ENCODE measurements at regions not wholly inside any gene's neighbourhood (a gene's known extent, or its start where the extent isn't known, plus 50 kb on each side); places are given as distances from the start of the nearest gene placed in this dataset.

DNA sequence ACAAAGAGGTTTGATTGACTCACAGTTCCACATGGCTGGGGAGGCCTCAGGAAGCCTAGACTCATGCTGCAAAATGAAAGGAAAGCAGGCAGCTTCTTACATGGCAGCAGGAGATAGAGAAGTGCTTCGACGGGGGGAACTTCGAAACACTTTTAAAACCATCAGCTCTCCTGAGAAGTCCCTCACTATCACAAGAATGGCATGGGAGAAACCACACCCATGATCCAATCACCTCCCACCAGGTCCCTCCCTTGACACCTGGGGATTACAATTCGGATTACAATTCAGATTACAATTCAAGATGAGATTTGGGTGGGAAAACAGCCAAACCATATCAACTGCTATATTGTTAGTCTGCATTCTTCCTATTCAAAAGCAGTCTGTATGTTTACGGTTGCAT, 322.3 kb upstream of the ISL1 start:
- H3K9me3 Mint-ChIP-seq, result peaks cover 25% of the 10 kb centered on the region
- H3K36me3 Mint-ChIP-seq (ENCODE audit: low read depth), result no peaks in the 10 kb centered on the region
- TF ChIP-seq, protein P1, sequence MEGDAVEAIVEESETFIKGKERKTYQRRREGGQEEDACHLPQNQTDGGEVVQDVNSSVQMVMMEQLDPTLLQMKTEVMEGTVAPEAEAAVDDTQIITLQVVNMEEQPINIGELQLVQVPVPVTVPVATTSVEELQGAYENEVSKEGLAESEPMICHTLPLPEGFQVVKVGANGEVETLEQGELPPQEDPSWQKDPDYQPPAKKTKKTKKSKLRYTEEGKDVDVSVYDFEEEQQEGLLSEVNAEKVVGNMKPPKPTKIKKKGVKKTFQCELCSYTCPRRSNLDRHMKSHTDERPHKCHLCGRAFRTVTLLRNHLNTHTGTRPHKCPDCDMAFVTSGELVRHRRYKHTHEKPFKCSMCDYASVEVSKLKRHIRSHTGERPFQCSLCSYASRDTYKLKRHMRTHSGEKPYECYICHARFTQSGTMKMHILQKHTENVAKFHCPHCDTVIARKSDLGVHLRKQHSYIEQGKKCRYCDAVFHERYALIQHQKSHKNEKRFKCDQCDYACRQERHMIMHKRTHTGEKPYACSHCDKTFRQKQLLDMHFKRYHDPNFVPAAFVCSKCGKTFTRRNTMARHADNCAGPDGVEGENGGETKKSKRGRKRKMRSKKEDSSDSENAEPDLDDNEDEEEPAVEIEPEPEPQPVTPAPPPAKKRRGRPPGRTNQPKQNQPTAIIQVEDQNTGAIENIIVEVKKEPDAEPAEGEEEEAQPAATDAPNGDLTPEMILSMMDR (IDR thresholded peaks at IDR 0.05; ENCODE audit: unreplicated experiment in 3 of 3), result no peak
- peaks cover 7% of the 10 kb centered on the region for H3K4me1 Mint-ChIP-seq
- no peak overlapping the region for H3K27ac Mint-ChIP-seq
- no peaks in the 10 kb centered on the region for H3K27me3 Mint-ChIP-seq (ENCODE audit: low read depth)
- H3K4me3 Mint-ChIP-seq, result no peak overlapping the region

DNA sequence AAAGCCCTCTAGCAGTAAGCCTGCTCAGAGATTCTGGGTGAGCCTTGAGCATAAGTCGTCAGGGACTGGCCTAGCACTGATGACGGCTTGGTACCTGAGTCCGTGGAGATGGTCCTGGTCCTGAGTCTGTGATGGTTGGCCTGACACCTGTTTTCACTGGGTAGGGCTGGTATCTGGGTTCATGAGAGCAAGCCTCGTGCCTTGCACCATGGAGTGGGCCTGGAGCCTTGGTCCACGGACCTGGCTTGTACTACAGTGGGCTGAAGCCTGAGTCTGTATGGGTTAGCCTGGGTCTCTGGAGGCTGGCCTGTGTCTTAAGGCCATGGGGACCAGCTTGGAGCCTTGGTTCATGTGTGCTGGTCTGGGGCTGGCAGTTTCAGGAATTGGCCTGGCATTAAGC, 310.3 kb upstream of the ISL1 start:
- Mint-ChIP-seq H3K9me3 (peaks cover 20% of the 10 kb centered on the region), H3K4me3 (no peak overlapping the region), H3K27me3 (ENCODE audit: low read depth) (peaks cover 4% of the 10 kb centered on the region), H3K27ac (no peak overlapping the region), H3K4me1 (no peaks in the 10 kb centered on the region), H3K36me3 (ENCODE audit: low read depth) (no peaks in the 10 kb centered on the region)
- TF ChIP-seq, protein P1 (IDR thresholded peaks at IDR 0.05; ENCODE audit: unreplicated experiment in 3 of 3), result no peak

DNA sequence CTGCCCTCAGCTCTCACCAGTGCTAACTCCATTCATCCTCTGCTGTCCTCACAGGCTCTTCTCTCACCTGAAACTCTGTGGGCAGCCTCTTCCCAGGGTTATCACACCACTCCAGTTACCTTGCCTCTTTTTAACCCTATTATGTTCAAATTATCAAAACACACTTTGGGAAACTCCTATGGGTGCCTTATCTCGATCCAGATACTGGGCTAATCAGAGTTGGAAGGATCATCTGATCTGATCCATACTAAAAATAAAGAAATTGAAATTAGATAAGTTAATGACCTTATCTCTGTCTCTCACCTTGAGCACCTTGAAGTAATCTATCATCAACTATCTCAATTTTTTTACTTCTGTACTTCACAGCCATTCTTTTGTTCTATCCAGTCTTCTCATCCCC, 300.5 kb upstream of the ISL1 start:
- TF ChIP-seq, protein P1 (IDR thresholded peaks at IDR 0.05; ENCODE audit: unreplicated experiment in 3 of 3), result no peak
- Mint-ChIP-seq H3K4me3 (no peak overlapping the region), H3K27me3 (ENCODE audit: low read depth) (no peaks in the 10 kb centered on the region), H3K27ac (no peak overlapping the region), H3K36me3 (ENCODE audit: low read depth) (no peaks in the 10 kb centered on the region), H3K9me3 (no peaks in the 10 kb centered on the region), H3K4me1 (no peaks in the 10 kb centered on the region)

DNA sequence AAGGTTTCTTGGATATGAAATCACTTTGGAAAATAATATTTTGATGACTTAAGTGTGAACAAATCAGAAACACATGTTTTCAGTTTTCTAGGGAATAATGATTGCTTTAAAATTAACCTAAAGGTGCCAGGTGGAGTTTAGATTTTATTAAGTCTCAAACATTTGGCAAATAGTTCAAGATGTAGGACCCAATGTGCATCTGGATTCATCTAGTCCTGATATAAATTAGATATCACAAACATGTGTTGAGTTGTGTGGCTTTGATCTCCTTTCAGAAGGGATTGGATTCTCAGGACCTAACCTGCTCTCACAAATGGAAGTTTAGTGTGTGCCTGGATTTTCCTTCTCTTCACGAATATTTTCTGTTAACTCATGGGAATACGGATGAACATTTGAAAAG, 291.4 kb upstream of the ISL1 start:
- peaks cover 2% of the 10 kb centered on the region for H3K27me3 Mint-ChIP-seq (ENCODE audit: low read depth)
- no peaks in the 10 kb centered on the region for H3K36me3 Mint-ChIP-seq (ENCODE audit: low read depth)
- no peaks in the 10 kb centered on the region for H3K9me3 Mint-ChIP-seq
- no peak overlapping the region for H3K27ac Mint-ChIP-seq
- no peak overlapping the region for H3K4me3 Mint-ChIP-seq
- no peaks in the 10 kb centered on the region for H3K4me1 Mint-ChIP-seq
- TF ChIP-seq, protein P1 (IDR thresholded peaks at IDR 0.05; ENCODE audit: unreplicated experiment in 3 of 3), result no peak

DNA sequence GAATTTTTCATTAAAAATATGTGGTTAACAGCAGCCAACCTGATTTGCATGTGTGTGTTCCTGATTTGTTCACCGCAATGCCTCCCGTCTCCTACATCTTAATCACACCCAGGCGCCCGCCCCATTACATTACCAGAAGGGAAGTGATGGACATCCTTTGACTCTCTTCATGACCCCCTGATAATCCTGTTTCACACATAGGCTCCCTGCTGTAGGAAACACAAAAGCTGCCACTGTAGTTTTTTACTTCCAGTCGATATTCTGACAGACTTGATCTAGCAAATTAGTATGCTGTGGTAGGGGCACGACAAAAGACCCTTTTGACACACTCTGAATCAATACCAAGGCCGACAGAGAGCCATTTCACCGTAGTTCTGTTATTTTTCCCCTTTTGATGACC, 287.8 kb upstream of the ISL1 start:
- H3K4me1 Mint-ChIP-seq, result no peaks in the 10 kb centered on the region
- peaks cover 4% of the 10 kb centered on the region for H3K27me3 Mint-ChIP-seq (ENCODE audit: low read depth)
- TF ChIP-seq, protein P1 (IDR thresholded peaks at IDR 0.05; ENCODE audit: unreplicated experiment in 3 of 3), result no peak
- H3K9me3 Mint-ChIP-seq, result no peaks in the 10 kb centered on the region
- H3K27ac Mint-ChIP-seq, result no peak overlapping the region
- H3K36me3 Mint-ChIP-seq (ENCODE audit: low read depth), result no peaks in the 10 kb centered on the region
- H3K4me3 Mint-ChIP-seq, result no peak overlapping the region

DNA sequence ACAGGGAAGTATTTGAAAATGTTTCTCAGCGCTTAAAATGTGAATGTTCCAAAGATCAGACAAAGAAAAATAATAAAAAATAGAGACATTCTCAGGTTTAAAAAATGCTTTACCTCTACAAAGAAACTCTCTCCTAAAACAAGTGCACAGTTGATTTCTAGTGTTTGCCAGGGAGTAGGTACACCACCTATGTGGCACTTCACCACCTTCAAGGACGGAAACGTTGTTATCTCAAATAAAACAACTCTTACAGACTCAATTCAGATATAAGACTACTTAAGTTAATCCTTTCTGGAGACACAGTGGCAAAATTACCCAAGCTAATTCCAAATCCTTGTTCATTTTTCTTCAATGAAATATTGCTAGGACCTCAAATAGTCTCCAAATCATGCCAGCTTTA, 286.4 kb upstream of the ISL1 start:
- Mint-ChIP-seq H3K27ac (no peak overlapping the region), H3K27me3 (ENCODE audit: low read depth) (peaks cover 4% of the 10 kb centered on the region), H3K4me1 (no peaks in the 10 kb centered on the region), H3K36me3 (ENCODE audit: low read depth) (no peaks in the 10 kb centered on the region), H3K4me3 (no peak overlapping the region), H3K9me3 (no peaks in the 10 kb centered on the region)
- TF ChIP-seq, protein P1 (IDR thresholded peaks at IDR 0.05; ENCODE audit: unreplicated experiment in 3 of 3), result no peak
